Activated CD4-positive, alpha-beta T cell treated with anti-CD3 and anti-CD28 coated beads for 36 hours (primary cell): ENCODE measurements at regions not wholly inside any gene's neighbourhood (a gene's known extent, or its start where the extent isn't known, plus 50 kb on each side); places are given as distances from the start of the nearest gene placed in this dataset.

Experiments used
- ATAC-seq: fragments of 200-7000 bp; cut with Tn5 transposase; one replicate; pipeline ENCODE4 v1.10.0; 2021; ENCODE audit warnings: mild to moderate bottlenecking, moderate library complexity
- CTCF ChIA-PET: fragments of 350-600 bp; sonication (Branson Sonifier 250); formaldehyde crosslinking; loops from one replicate; lab custom pipeline; 2021; ENCODE audit warnings: antibody characterized with exemption; lab: Charles Lee
- POLR2A ChIA-PET: fragments of 350-600 bp; sonication (Branson Sonifier 250); formaldehyde crosslinking; loops from one replicate; lab custom pipeline; 2021; ENCODE audit warnings: antibody characterized with exemption, inconsistent platforms; lab: Charles Lee
- DNase-seq: peaks from one replicate; pipeline ENCODE4 v3.0.0-alpha.2; 2020
- H3K27ac Mint-ChIP-seq: one replicate; pipeline ENCODE4 v1.8.0; 2021; ENCODE audit warnings: mixed read lengths
- H3K27me3 Mint-ChIP-seq: one replicate; pipeline ENCODE4 v1.8.0; 2021; ENCODE audit warnings: mixed read lengths
- H3K36me3 Mint-ChIP-seq: one replicate; pipeline ENCODE4 v1.8.0; 2021; ENCODE audit warnings: low read depth, mixed read lengths
- H3K4me1 Mint-ChIP-seq: one replicate; pipeline ENCODE4 v1.8.0; 2021; ENCODE audit warnings: mixed read lengths
- H3K4me3 Mint-ChIP-seq: one replicate; pipeline ENCODE4 v1.8.0; 2021; ENCODE audit warnings: mild to moderate bottlenecking, moderate library complexity, mixed read lengths
- H3K9me3 Mint-ChIP-seq: one replicate; pipeline ENCODE4 v1.8.0; 2021; ENCODE audit warnings: low read depth, mixed read lengths
- intact Hi-C, 2 experiments: fragments of 100-400 bp; cut with DNase I in 1 of 2; cut with micrococcal nuclease in 1 of 2; formaldehyde crosslinking; loops; one replicate each; pipeline versions ENCODE4 v1.14.2 to v1.15.1; 2022 to 2024; cut with DNase I, micrococcal nuclease

DNA sequence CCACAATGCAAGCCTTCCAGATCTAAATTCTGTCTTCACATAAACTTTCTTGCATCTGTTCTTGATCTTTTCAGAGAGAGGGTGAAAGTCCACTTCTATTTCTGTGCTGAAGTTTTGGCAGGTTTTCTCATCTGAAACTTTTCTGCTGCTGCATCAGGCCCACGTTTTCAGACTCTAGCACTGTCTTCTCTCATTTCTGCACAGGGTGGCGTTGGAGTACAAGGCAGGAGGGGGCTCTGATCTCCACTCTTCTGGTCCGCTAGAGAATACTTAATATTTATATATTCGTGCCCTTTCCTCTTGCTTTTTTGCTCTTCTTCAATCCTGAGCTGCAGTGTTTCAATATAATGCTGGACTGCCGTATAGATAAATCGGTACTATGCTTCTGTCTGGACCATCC is 204.0 kb upstream of the PRDM9 start:
- ChIA-PET POLR2A (interaction anchor here (0.6 kb wide), 1 partner anchor 11 kb away, joined by 3 read pairs; no protein-coding TSS in a partner anchor), CTCF (no interaction called here)
- ATAC-seq (no peak), DNase-seq (no peak)
- Mint-ChIP-seq H3K4me3 (no peak overlapping the region), H3K27me3 (no peaks in the 10 kb centered on the region), H3K4me1 (no peaks in the 10 kb centered on the region), H3K36me3 (no peaks in the 10 kb centered on the region), H3K9me3 (peaks cover 15% of the 10 kb centered on the region), H3K27ac (no peak overlapping the region)
- intact Hi-C loops = no loop called here

DNA sequence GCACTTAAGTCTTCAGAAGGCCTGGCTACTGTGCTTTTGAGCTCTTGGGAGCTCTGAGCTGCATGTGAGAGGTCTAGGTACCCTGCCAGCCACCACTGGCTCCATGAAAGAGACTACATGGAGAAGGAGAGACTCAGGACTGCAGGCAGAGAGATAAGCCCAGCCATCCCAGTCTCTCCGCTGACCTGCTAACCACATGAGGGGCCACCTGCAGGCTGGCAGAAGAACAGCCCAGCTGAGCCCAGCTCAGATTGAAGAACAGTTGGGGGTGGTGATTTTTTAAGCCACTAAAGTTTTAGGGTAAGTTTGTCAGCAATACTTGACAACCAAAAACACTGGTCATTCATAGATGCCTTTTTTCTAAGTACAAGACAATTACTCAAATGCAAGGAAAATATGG is 205.0 kb upstream of the PRDM9 start:
- POLR2A ChIA-PET = no interaction called here
- no peaks in the 10 kb centered on the region for H3K36me3 Mint-ChIP-seq
- H3K27ac Mint-ChIP-seq = no peak overlapping the region
- intact Hi-C loops = no loop called here
- DNase-seq (no peak), ATAC-seq (no peak)
- peaks cover 15% of the 10 kb centered on the region for H3K9me3 Mint-ChIP-seq
- no peak overlapping the region for H3K4me3 Mint-ChIP-seq
- CTCF ChIA-PET = no interaction called here
- no peaks in the 10 kb centered on the region for H3K27me3 Mint-ChIP-seq
- no peaks in the 10 kb centered on the region for H3K4me1 Mint-ChIP-seq

DNA sequence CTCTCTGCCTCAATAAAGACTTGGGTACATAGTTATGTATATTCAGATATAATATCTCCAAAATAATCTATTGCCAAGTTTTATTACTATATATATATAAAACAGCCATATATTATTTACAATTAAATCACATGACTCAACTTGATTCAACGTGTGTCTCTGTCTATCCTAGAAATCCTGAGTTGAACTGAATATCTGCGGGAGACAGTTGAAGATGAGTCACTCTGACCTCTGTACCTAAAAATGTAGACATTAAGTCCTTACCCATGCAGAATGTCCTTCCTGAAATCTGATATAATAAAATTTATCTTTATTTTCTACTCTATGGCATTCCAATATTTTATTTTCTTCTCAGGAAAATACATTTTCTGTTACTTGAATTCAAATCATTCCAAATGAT is 218.2 kb upstream of the PRDM9 start:
- no peak for DNase-seq
- Mint-ChIP-seq H3K27me3 (no peaks in the 10 kb centered on the region), H3K36me3 (no peaks in the 10 kb centered on the region), H3K4me3 (no peak overlapping the region), H3K4me1 (no peaks in the 10 kb centered on the region), H3K27ac (no peak overlapping the region), H3K9me3 (peaks cover 3% of the 10 kb centered on the region)
- CTCF ChIA-PET = interaction anchor here (0.6 kb wide), 1 partner anchor 261 kb away, joined by 4 read pairs; no protein-coding TSS in a partner anchor
- POLR2A ChIA-PET = no interaction called here
- no peak for ATAC-seq
- intact Hi-C loops = no loop called here

DNA sequence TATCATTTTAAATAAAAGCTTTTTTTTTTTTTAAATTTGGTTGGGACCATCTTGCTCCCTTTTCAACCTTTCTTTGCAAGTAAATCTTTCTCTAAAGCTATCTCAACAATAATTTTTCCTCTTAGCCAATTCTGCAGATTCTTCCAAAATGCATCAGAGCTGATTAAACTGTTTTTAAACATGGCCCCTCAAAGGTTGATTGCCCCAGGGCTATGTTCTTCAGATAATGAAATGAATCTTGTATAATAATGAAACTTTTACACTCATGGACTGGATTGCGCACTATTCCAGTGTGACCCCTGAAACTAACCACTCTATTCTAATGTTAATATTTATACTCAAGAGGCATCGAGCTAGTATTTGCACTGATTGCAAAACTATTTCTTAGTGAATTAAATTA is 222.8 kb upstream of the PRDM9 start:
- Mint-ChIP-seq H3K27ac (no peak overlapping the region), H3K4me1 (no peaks in the 10 kb centered on the region), H3K27me3 (no peaks in the 10 kb centered on the region), H3K36me3 (no peaks in the 10 kb centered on the region), H3K9me3 (peaks cover 6% of the 10 kb centered on the region), H3K4me3 (no peak overlapping the region)
- intact Hi-C loops = no loop called here
- ATAC-seq (no peak), DNase-seq (no peak)
- CTCF ChIA-PET = no interaction called here
- POLR2A ChIA-PET = no interaction called here

DNA sequence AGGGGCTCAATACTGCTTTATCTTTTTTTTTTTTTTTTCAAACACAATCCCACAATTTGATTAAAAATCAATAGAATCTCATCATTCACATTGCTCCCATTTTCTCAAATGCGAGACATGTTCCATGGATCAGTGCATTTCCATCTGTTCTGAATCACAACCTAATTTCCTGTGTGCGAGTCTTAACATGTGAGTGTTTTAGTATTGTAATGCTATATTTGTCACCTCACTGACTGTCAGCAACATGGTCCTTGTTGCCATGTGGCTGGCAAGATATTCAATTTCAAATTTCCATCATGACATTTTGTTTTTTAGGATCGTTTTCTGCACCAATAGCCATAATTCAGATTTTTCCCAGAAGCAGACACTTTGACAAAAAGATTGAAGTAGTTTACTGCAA is 233.2 kb upstream of the PRDM9 start:
- intact Hi-C loops = no loop called here
- ChIA-PET CTCF (interaction anchor here (0.6 kb wide), 1 partner anchor 287 kb away, joined by 3 read pairs; no protein-coding TSS in a partner anchor), POLR2A (no interaction called here)
- Mint-ChIP-seq H3K27ac (no peak overlapping the region), H3K4me3 (no peak overlapping the region), H3K4me1 (no peaks in the 10 kb centered on the region), H3K9me3 (peaks cover 4% of the 10 kb centered on the region), H3K36me3 (no peaks in the 10 kb centered on the region), H3K27me3 (no peaks in the 10 kb centered on the region)
- DNase-seq = no peak
- no peak for ATAC-seq

DNA sequence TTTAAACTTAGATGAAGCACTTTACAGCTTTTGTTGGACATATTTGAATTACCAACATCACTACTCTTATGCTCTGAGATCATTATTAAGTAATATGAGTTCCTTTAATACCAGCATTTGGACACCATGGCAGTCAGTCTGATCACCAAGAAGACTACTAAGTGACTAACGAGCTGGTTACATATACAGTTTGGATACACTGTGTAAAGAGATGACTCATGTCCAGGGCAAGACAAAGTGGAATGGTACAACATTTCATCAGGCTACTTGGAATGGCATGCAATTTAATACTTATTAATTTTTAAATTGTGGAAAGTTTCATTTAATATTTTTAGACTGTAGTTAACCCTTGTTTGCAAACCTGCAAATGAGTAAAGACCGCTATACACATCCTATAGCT is 237.4 kb upstream of the PRDM9 start:
- Mint-ChIP-seq H3K27me3 (no peaks in the 10 kb centered on the region), H3K36me3 (no peaks in the 10 kb centered on the region), H3K27ac (no peak overlapping the region), H3K4me3 (no peak overlapping the region), H3K4me1 (no peaks in the 10 kb centered on the region), H3K9me3 (no peaks in the 10 kb centered on the region)
- CTCF ChIA-PET = no interaction called here
- intact Hi-C loops = no loop called here
- ATAC-seq (no peak), DNase-seq (no peak)
- POLR2A ChIA-PET = no interaction called here

DNA sequence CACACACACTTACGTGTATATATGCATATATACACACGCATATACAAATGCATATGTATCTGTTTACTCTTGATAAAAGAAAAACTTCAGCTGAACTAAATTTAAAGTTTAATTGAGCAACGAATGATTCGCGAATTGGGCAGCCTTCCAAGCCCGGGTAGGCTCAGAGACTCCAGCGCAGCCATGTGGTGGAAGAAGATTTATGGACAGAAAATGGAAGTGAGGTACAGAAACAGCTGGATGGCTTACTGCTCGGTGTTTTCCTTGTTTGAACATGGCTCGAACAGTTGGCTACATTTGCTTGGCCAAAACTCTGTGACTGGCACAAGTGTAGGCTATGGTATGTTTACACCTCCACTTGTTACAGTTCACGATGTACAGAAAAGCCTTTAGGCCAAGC is 239.3 kb upstream of the PRDM9 start:
- Mint-ChIP-seq H3K27ac (no peak overlapping the region), H3K27me3 (no peaks in the 10 kb centered on the region), H3K36me3 (no peaks in the 10 kb centered on the region), H3K4me1 (no peaks in the 10 kb centered on the region), H3K4me3 (no peak overlapping the region), H3K9me3 (no peaks in the 10 kb centered on the region)
- ChIA-PET POLR2A (no interaction called here), CTCF (interaction anchor here (0.7 kb wide), 1 partner anchor 1363 kb away, joined by 4 read pairs; no protein-coding TSS in a partner anchor)
- intact Hi-C loops = no loop called here
- ATAC-seq (no peak), DNase-seq (no peak)

DNA sequence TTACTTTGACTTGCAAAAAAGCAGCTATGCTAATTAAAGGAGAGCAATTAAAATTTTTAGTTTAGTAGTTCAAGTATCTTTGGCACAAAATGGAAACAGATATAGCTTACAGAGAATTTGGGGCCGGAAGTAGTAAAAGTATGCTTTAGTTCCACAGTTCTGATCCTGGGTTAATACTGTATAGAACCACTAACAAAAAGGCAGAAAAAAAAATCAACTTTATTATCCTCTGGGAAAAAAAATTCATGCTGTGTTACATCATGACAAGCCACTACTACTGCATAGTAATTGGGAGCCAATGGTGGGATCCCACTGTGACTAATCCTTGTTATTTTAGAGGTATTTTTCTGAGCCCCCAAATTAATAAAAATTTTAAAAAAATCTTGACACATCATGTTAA is 246.8 kb upstream of the PRDM9 start:
- CTCF ChIA-PET = no interaction called here
- no peak for ATAC-seq

DNA sequence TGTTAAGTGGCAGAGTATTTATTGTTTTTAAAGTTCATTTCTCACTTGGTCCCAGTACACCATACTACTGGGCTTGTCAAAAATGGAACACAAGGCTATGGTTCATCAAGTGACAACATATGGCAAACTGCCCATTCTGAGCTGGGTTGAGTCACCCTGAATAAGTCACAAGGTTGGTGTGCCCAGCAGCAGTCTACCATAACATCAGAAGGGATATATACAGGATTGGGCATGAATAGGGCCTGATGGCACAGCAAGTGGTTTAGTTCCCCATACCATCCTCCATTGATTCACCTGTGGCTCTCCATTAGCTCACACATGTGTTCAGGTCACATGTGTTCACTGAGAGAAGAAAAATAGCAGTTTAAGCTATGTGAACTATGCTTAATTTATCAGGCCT is 249.8 kb upstream of the PRDM9 start:
- Mint-ChIP-seq H3K9me3 (peaks cover 6% of the 10 kb centered on the region), H3K4me1 (no peaks in the 10 kb centered on the region), H3K4me3 (no peak overlapping the region), H3K27me3 (no peaks in the 10 kb centered on the region), H3K36me3 (no peaks in the 10 kb centered on the region), H3K27ac (no peak overlapping the region)
- ChIA-PET POLR2A (no interaction called here), CTCF (no interaction called here)
- DNase-seq = no peak
- intact Hi-C loops = no loop called here
- ATAC-seq = no peak

More for the DNA sequence above, 246.8 kb upstream of the PRDM9 start:
- no peaks in the 10 kb centered on the region for H3K27me3 Mint-ChIP-seq
- H3K4me3 Mint-ChIP-seq = no peak overlapping the region
- H3K36me3 Mint-ChIP-seq = no peaks in the 10 kb centered on the region
- intact Hi-C loops = no loop called here
- no peaks in the 10 kb centered on the region for H3K9me3 Mint-ChIP-seq
- H3K4me1 Mint-ChIP-seq = no peaks in the 10 kb centered on the region
- DNase-seq = no peak
- H3K27ac Mint-ChIP-seq = no peak overlapping the region
- POLR2A ChIA-PET = no interaction called here

DNA sequence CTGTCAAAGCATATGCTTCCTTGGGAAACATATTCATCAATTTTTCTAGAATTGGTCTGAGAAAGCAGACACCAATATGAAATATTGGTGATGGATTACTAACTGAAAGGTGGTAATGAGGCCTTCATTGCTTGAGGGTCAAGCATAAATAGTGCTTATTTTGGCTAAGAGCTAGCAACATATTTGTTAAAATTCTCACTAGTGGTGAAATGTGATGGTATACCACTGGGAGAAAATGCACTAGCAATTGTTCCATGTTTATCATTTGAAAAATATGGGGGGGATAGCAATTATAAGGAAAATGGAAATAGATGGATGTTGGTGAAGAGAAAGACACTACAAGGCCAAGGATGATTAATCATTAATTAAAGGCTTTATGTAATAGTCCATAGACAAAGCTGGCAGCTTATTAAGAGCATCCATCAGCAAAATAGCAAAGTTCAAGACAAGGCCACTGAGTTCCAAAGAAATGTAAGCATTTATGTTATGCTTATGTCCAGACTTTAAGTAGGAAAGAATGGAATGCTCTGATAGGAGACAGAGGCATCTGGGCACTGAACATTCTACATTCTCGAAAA is 253.7 kb upstream of the PRDM9 start:
- ATAC-seq (no peak), DNase-seq (no peak)
- no peaks in the 10 kb centered on the region for H3K27me3 Mint-ChIP-seq
- ChIA-PET POLR2A (no interaction called here), CTCF (no interaction called here)
- H3K4me1 Mint-ChIP-seq = no peaks in the 10 kb centered on the region
- intact Hi-C loops = no loop called here
- no peaks in the 10 kb centered on the region for H3K36me3 Mint-ChIP-seq
- peaks cover 6% of the 10 kb centered on the region for H3K9me3 Mint-ChIP-seq
- H3K4me3 Mint-ChIP-seq = no peak overlapping the region
- H3K27ac Mint-ChIP-seq = no peak overlapping the region

DNA sequence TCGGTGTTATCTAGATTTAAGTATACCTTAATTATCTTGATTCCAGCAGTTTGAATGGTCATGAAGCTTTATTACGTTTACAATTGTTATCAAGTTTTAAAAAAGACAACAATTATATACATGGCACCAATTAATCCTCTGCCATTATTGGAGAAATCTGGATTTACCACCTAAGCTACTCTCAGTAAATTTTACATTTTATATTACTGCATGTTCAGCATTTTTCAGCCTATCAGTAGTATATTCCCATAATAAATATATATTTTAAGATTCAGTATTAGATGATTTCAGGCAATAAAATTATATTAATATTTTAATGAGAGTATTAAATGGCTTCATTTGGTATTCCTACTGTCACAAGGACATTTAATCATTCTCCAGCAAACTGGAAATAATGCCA is 264.5 kb upstream of the PRDM9 start:
- ChIA-PET POLR2A (no interaction called here), CTCF (interaction anchor here (0.7 kb wide), 1 partner anchor 868 kb away, joined by 3 read pairs; no protein-coding TSS in a partner anchor)
- ATAC-seq = no peak
- no peak overlapping the region for H3K4me3 Mint-ChIP-seq
- H3K27me3 Mint-ChIP-seq = no peaks in the 10 kb centered on the region
- peaks cover 16% of the 10 kb centered on the region for H3K9me3 Mint-ChIP-seq
- DNase-seq = no peak
- no peaks in the 10 kb centered on the region for H3K36me3 Mint-ChIP-seq
- no peaks in the 10 kb centered on the region for H3K4me1 Mint-ChIP-seq
- intact Hi-C loops = no loop called here
- H3K27ac Mint-ChIP-seq = no peak overlapping the region

DNA sequence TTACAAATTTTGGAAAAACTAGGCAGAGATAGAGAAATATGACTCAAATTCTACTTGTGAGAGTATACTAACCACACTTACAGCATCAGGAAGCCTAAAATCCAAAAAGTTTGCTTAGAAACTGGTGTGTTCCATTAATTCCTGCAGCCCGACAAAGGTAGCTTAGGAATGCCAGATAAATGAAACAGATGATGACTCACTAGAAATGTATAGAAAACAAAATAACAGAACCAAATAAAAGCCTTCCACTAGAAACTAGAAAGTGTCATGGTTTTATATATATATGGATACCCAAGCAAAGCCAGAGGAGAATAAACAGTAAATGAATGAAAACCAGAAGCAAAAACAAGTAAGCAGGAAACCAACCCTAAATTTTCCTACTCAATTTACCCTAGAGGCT is 272.2 kb upstream of the PRDM9 start:
- no peak for DNase-seq
- H3K4me3 Mint-ChIP-seq = no peak overlapping the region
- ChIA-PET POLR2A (no interaction called here), CTCF (no interaction called here)
- H3K36me3 Mint-ChIP-seq = no peaks in the 10 kb centered on the region
- no peak overlapping the region for H3K27ac Mint-ChIP-seq
- intact Hi-C loops = no loop called here
- H3K9me3 Mint-ChIP-seq = peaks cover 5% of the 10 kb centered on the region
- H3K4me1 Mint-ChIP-seq = no peaks in the 10 kb centered on the region
- no peaks in the 10 kb centered on the region for H3K27me3 Mint-ChIP-seq
- no peak for ATAC-seq
